ENCODE measurements at regions not wholly inside any gene's neighbourhood (a gene's known extent, or its start where the extent isn't known, plus 50 kb on each side); places are given as distances from the start of the nearest gene placed in this dataset.

DNA sequence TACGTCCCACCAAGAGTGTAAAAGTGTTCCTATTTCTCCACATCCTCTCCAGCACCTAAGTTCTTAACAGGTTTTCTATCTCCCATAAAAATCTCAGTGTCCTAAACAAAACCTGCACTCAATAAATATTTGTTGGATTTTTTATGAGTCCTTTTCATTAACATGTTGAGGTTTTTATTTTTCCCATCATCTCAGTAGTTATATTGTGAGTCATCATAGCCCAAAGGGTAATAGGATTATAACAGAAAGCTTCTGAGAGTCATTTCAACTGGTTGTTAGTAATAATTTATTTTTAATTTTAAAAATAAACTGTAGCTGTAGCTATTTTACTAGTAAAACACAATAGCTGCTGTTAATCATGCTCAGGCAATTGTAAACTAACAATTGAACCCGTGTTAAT is 331.6 kb upstream of the SLC30A5 start:
- H3K4me3 ChIP-seq (ENCODE audit: control extremely low read depth in 1 of 5, extremely low read depth in 1 of 5, insufficient read depth in 1 of 5, low read depth in 2 of 5, low read length in 4 of 5), result no peak overlapping the region
- H3K4me1 ChIP-seq (ENCODE audit: control insufficient read depth in 2 of 2, insufficient read depth in 2 of 2, low read length in 2 of 2), result peaks cover 6% of the 10 kb centered on the region in 2 donors
- TF ChIP-seq CTCF (IDR thresholded peaks at IDR 0.05), result no peak
- no peak for TF ChIP-seq EZH2 (IDR thresholded peaks at IDR 0.05; ENCODE audit: borderline replicate concordance, insufficient read depth, low read depth, low read length, poor library complexity, severe bottlenecking)
- no peak overlapping the region for H3K27ac ChIP-seq (ENCODE audit: low read length in 2 of 2)
- no peaks in the 10 kb centered on the region for H3K27me3 ChIP-seq (replicated peaks in 1 of 4; ENCODE audit: control extremely low read depth in 1 of 4, control insufficient read depth in 3 of 4, insufficient read depth in 4 of 4, low read length in 3 of 4)
- DNase-seq (no peak), ATAC-seq (ENCODE audit: low read depth) (no peak)
- no peak overlapping the region for H2AFZ ChIP-seq (ENCODE audit: insufficient read depth, low read depth, low read length, poor library complexity, severe bottlenecking)
- no peaks in the 10 kb centered on the region for H4K20me1 ChIP-seq (ENCODE audit: control insufficient read depth, insufficient read depth, low read length, poor library complexity, severe bottlenecking)
- H3K36me3 ChIP-seq (replicated peaks in 1 of 2; ENCODE audit: control extremely low read depth in 1 of 2, control insufficient read depth in 1 of 2, extremely low read depth in 1 of 2, insufficient read depth in 2 of 2, low read length in 1 of 2), result no peaks in the 10 kb centered on the region
- WGBS (ENCODE audit: insufficient coverage), result no CpG with 5 or more reads among the region's 2 CpGs
- CTCF ChIA-PET, result no interaction called here
- no peak overlapping the region for H3K27ac Mint-ChIP-seq
- no peaks in the 10 kb centered on the region for H3K9me3 ChIP-seq (ENCODE audit: control extremely low read depth in 1 of 3, control insufficient read depth in 2 of 3, insufficient read depth in 1 of 3, low read length in 2 of 3)
- intact Hi-C loops (cut with micrococcal nuclease), result no loop called here
- peaks cover 3% of the 10 kb centered on the region for H3K27me3 Mint-ChIP-seq
- no peaks in the 10 kb centered on the region for H3K79me2 ChIP-seq (ENCODE audit: control insufficient read depth, insufficient read depth, low read length)
- POLR2A ChIA-PET, result no interaction called here
- peaks cover 1% of the 10 kb centered on the region for H3K4me1 Mint-ChIP-seq
- no peaks in the 10 kb centered on the region for H3K9me3 Mint-ChIP-seq (ENCODE audit: insufficient read depth)
- H3K9ac ChIP-seq (ENCODE audit: low read length), result no peak overlapping the region
- H3K4me3 Mint-ChIP-seq, result no peak overlapping the region
- no peak overlapping the region for H3K4me2 ChIP-seq (replicated peaks; ENCODE audit: low read depth, low read length, poor library complexity, severe bottlenecking)

DNA sequence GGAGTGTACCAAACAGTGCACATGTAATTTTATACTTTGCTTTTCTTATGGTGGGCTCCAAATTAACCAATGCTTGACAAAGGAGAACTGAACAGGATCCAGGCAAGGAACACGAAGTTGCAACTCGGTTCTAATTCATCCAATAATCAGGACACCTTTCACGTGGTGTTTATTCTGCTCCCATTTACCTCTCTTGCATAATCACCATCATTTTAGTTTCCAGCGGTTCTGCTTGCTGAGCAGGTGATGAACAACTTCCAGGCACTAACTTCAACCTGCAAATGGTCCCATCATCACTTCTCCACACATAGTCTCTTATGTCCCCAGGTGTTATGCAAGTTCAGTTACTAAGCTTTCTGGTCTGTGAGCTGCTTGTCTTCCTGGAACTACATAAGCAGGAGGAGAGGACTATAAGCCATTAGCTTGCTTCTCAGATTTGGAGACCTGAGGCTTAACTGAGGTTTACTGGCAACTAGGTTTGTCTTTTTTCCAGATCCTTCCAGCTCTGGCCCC is 326.8 kb upstream of the SLC30A5 start:
- Histone ChIP-seq H3K9ac (ENCODE audit: low read length) (no peak overlapping the region), H3K4me1 (ENCODE audit: control insufficient read depth in 2 of 2, insufficient read depth in 2 of 2, low read length in 2 of 2) (no peaks in the 10 kb centered on the region), H2AFZ (ENCODE audit: insufficient read depth, low read depth, low read length, poor library complexity, severe bottlenecking) (no peak overlapping the region), H3K4me2 (replicated peaks; ENCODE audit: low read depth, low read length, poor library complexity, severe bottlenecking) (no peak overlapping the region), H3K9me3 (ENCODE audit: control extremely low read depth in 1 of 3, control insufficient read depth in 2 of 3, insufficient read depth in 1 of 3, low read length in 2 of 3) (no peaks in the 10 kb centered on the region), H4K20me1 (ENCODE audit: control insufficient read depth, insufficient read depth, low read length, poor library complexity, severe bottlenecking) (no peaks in the 10 kb centered on the region), H3K4me3 (ENCODE audit: control extremely low read depth in 1 of 5, extremely low read depth in 1 of 5, insufficient read depth in 1 of 5, low read depth in 2 of 5, low read length in 4 of 5) (no peak overlapping the region), H3K27ac (ENCODE audit: low read length in 2 of 2) (no peak overlapping the region), H3K36me3 (replicated peaks in 1 of 2; ENCODE audit: control extremely low read depth in 1 of 2, control insufficient read depth in 1 of 2, extremely low read depth in 1 of 2, insufficient read depth in 2 of 2, low read length in 1 of 2) (no peaks in the 10 kb centered on the region), H3K79me2 (ENCODE audit: control insufficient read depth, insufficient read depth, low read length) (no peaks in the 10 kb centered on the region), H3K27me3 (replicated peaks in 1 of 4; ENCODE audit: control extremely low read depth in 1 of 4, control insufficient read depth in 3 of 4, insufficient read depth in 4 of 4, low read length in 3 of 4) (peaks cover 0 to 2% (median 0%) of the 10 kb centered on the region in 4 experiments)
- ATAC-seq (ENCODE audit: low read depth) (no peak), DNase-seq (no peak)
- Mint-ChIP-seq H3K27me3 (peaks cover 3% of the 10 kb centered on the region), H3K4me1 (no peaks in the 10 kb centered on the region), H3K27ac (no peak overlapping the region), H3K4me3 (no peak overlapping the region), H3K9me3 (ENCODE audit: insufficient read depth) (no peaks in the 10 kb centered on the region)
- CTCF ChIA-PET, result no interaction called here
- WGBS (ENCODE audit: insufficient coverage), result 94% methylated on average over 4 of the region's 4 CpGs
- intact Hi-C loops (cut with micrococcal nuclease), result no loop called here
- no peak for TF ChIP-seq CTCF (IDR thresholded peaks at IDR 0.05)
- no peak for TF ChIP-seq EZH2 (IDR thresholded peaks at IDR 0.05; ENCODE audit: borderline replicate concordance, insufficient read depth, low read depth, low read length, poor library complexity, severe bottlenecking)
- POLR2A ChIA-PET, result no interaction called here
